T-cell (primary cell): ENCODE measurements at regions not wholly inside any gene's neighbourhood (a gene's known extent, or its start where the extent isn't known, plus 50 kb on each side); places are given as distances from the start of the nearest gene placed in this dataset.
"Not testable (repeated sequence)": the region's sequence is repeated elsewhere in the genome, so short reads cannot be mapped to it uniquely, and the experiment has no call there.

ENCODE experiments used
- ATAC-seq, 4 experiments: fragments of 200-7000 bp in 3 of 4; fragments of 150-1000 bp in 1 of 4; cut with Tn5 transposase; replicated peaks in 1 of 4; 1 replicate in 3 of 4; 2 replicates in 1 of 4; pipeline ENCODE4 v1.10.0; 2021; ENCODE audit warnings: moderate library complexity in 3 of 4, mild to moderate bottlenecking in 2 of 4, moderate number of reproducible peaks in 1 of 4
- CTCF ChIA-PET, 2 donors: fragments of 300-600 bp; sonication (Branson Sonifier 250); formaldehyde crosslinking; loops; one replicate each; lab custom pipeline; 2022; ENCODE audit warnings: antibody characterized with exemption in 2 of 2; lab: Charles Lee
- POLR2A ChIA-PET, 2 donors: fragments of 300-600 bp; sonication (Branson Sonifier 250); formaldehyde crosslinking; loops; one replicate each; lab custom pipeline; 2022; ENCODE audit warnings: antibody characterized with exemption in 2 of 2; lab: Charles Lee
- DNase-seq, 35 experiments: peaks; one replicate each; pipeline versions ENCODE4 v3.0.0 to v3.0.0-alpha.2; 2013 to 2023
- H3K27ac ChIP-seq: one replicate; pipeline ENCODE4 v1.5.1; 2013; ENCODE audit warnings: low read length
- H3K27me3 ChIP-seq, 2 experiments: replicated peaks in 1 of 2; 1 replicate in 1 of 2; 2 replicates in 1 of 2; pipeline versions ENCODE4 v1.6.1 to v1.7.0; 2013; ENCODE audit warnings: low read length in 1 of 2, mixed read lengths in 1 of 2; ENCODE audit not compliant: control insufficient read depth in 2 of 2, insufficient read depth in 2 of 2; ENCODE audit errors: extremely low read depth in 1 of 2
- H3K36me3 ChIP-seq, 2 donors: 1 replicate in 1 of 2; 2 replicates in 1 of 2; pipeline versions ENCODE4 v1.6.1 to v1.7.0; 2013; ENCODE audit warnings: low read length in 1 of 2; ENCODE audit not compliant: control insufficient read depth in 2 of 2, insufficient read depth in 1 of 2; ENCODE audit errors: extremely low read depth in 1 of 2
- H3K4me1 ChIP-seq, 2 experiments: 1 replicate in 1 of 2; 2 replicates in 1 of 2; pipeline versions ENCODE4 v1.6.1 to v1.7.0; 2013; ENCODE audit warnings: low read length in 2 of 2, mixed read lengths in 1 of 2; ENCODE audit not compliant: insufficient read depth in 2 of 2, control insufficient read depth in 1 of 2; ENCODE audit errors: extremely low read depth in 1 of 2
- H3K4me3 ChIP-seq, 2 donors: 1 replicate in 1 of 2; 2 replicates in 1 of 2; pipeline versions ENCODE4 v1.5.1 to v1.7.0; 2013; ENCODE audit warnings: mild to moderate bottlenecking in 2 of 2, low read length in 1 of 2, moderate library complexity in 1 of 2; ENCODE audit not compliant: control insufficient read depth in 1 of 2; ENCODE audit errors: extremely low read depth in 1 of 2
- H3K9me3 ChIP-seq: 2 replicates; pipeline ENCODE4 v1.7.0; 2013
- H3K27ac Mint-ChIP-seq, 2 donors: one replicate each; pipeline ENCODE4 v1.8.0; 2020 to 2021; ENCODE audit warnings: mild to moderate bottlenecking in 2 of 2, mixed read lengths in 2 of 2
- H3K27me3 Mint-ChIP-seq, 2 donors: one replicate each; pipeline ENCODE4 v1.8.0; 2021 to 2022; ENCODE audit warnings: mixed read lengths in 2 of 2
- H3K36me3 Mint-ChIP-seq: one replicate; pipeline ENCODE4 v1.8.0; 2021; ENCODE audit warnings: mixed read lengths
- H3K4me1 Mint-ChIP-seq, 3 donors: one replicate each; pipeline ENCODE4 v1.8.0; 2020 to 2022; ENCODE audit warnings: mixed read lengths in 3 of 3, mild to moderate bottlenecking in 1 of 3
- H3K4me3 Mint-ChIP-seq, 3 donors: one replicate each; pipeline ENCODE4 v1.8.0; 2020 to 2022; ENCODE audit warnings: mild to moderate bottlenecking in 3 of 3, mixed read lengths in 3 of 3, moderate library complexity in 3 of 3
- H3K9me3 Mint-ChIP-seq, 3 donors: one replicate each; pipeline ENCODE4 v1.8.0; 2020 to 2022; ENCODE audit warnings: mixed read lengths in 3 of 3
- whole genome bisulfite sequencing: methylation state at CpG from one replicate; pipeline ENCODE4 v1.1.5; 2013; ENCODE audit warnings: missing lambda C conversion rate; ENCODE audit not compliant: insufficient coverage; 5-methylcytosine and 5-hydroxymethylcytosine counted together

- H3K9me3 ChIP-seq, H3K4me3 ChIP-seq, H3K36me3 Mint-ChIP-seq, CTCF ChIA-PET, H3K4me1 ChIP-seq, ATAC-seq, H3K27me3 ChIP-seq, H3K4me3 Mint-ChIP-seq, POLR2A ChIA-PET, H3K27me3 Mint-ChIP-seq, H3K27ac Mint-ChIP-seq, H3K27ac ChIP-seq, H3K36me3 ChIP-seq, H3K4me1 Mint-ChIP-seq: not testable (repeated sequence)
- WGBS = 71% methylated on average over 13 of the region's 13 CpGs
- peaks cover 45 to 52% (median 46%) of the 10 kb centered on the region in 3 donors for H3K9me3 Mint-ChIP-seq
- peak in 1 of 35 experiments; percentile 19 for DNase-seq
Observed at GRCh38 chr22:11067286-11067871, 4460.6 kb upstream of the OR11H1 start.

- DNase-seq = peak in 1 of 35 experiments; percentile 13
- H3K9me3 ChIP-seq, H3K4me1 ChIP-seq, H3K4me1 Mint-ChIP-seq, H3K36me3 ChIP-seq, H3K4me3 Mint-ChIP-seq, H3K27me3 ChIP-seq, H3K27ac Mint-ChIP-seq, H3K27me3 Mint-ChIP-seq, ATAC-seq, H3K27ac ChIP-seq, CTCF ChIA-PET, H3K4me3 ChIP-seq, POLR2A ChIA-PET, H3K36me3 Mint-ChIP-seq: not testable (repeated sequence)
- 67% methylated on average over 4 of the region's 7 CpGs for WGBS
- peaks cover 42 to 49% (median 43%) of the 10 kb centered on the region in 3 donors for H3K9me3 Mint-ChIP-seq
Observed at GRCh38 chr22:11067937-11068336, 4460.1 kb upstream of the OR11H1 start.

- H3K4me3 ChIP-seq, H3K4me1 ChIP-seq, H3K4me3 Mint-ChIP-seq, H3K36me3 Mint-ChIP-seq, CTCF ChIA-PET, ATAC-seq, H3K27ac ChIP-seq, H3K27me3 ChIP-seq, H3K27ac Mint-ChIP-seq, H3K27me3 Mint-ChIP-seq, DNase-seq, H3K9me3 ChIP-seq, H3K36me3 ChIP-seq, H3K4me1 Mint-ChIP-seq, POLR2A ChIA-PET: not testable (repeated sequence)
- H3K9me3 Mint-ChIP-seq = peaks cover 38 to 44% (median 39%) of the 10 kb centered on the region in 3 donors
Observed at GRCh38 chr22:11068406-11068805, 4459.6 kb upstream of the OR11H1 start.
